DND-41 (cell line): ENCODE measurements at regions not wholly inside any gene's neighbourhood (a gene's known extent, or its start where the extent isn't known, plus 50 kb on each side); places are given as distances from the start of the nearest gene placed in this dataset.

Source experiments
- ATAC-seq: fragments of 200-7000 bp; cut with Tn5 transposase; 3 replicates; pipeline ENCODE4 v1.9.1; 2021; ENCODE audit warnings: low read depth; ENCODE audit not compliant: insufficient read depth
- DNase-seq: peaks from one replicate; pipeline ENCODE4 v3.0.0-alpha.2; 2020
- H2AFZ ChIP-seq: 2 replicates; pipeline ENCODE4 v1.6.0; 2012; ENCODE audit warnings: low read depth, low read length
- H3K27ac ChIP-seq: 2 replicates; pipeline ENCODE4 v1.5.1; 2012; ENCODE audit warnings: low read length, inconsistent platforms
- H3K27me3 ChIP-seq: fragments of 200-600 bp; sonication (generic); 2 replicates; pipeline ENCODE4 v1.6.0; 2012; ENCODE audit warnings: low read length, mild to moderate bottlenecking, inconsistent platforms; ENCODE audit not compliant: insufficient read depth, poor library complexity
- H3K36me3 ChIP-seq: 2 replicates; pipeline ENCODE4 v1.5.1; 2012; ENCODE audit warnings: low read length, inconsistent platforms; ENCODE audit not compliant: insufficient read depth
- H3K4me1 ChIP-seq: 2 replicates; pipeline ENCODE4 v1.5.1; 2012; ENCODE audit warnings: mild to moderate bottlenecking, low read length; ENCODE audit not compliant: insufficient read depth
- H3K4me2 ChIP-seq: 2 replicates; pipeline ENCODE4 v1.6.0; 2012; ENCODE audit warnings: mild to moderate bottlenecking, moderate library complexity, low read length, inconsistent platforms; ENCODE audit not compliant: insufficient read depth
- H3K4me3 ChIP-seq, 2 experiments: fragments of 200-600 bp in 1 of 2; shearing (Covaris generic) in 1 of 2; 2 replicates each; pipeline ENCODE4 v1.5.1; 2012 to 2016; ENCODE audit warnings: inconsistent platforms in 2 of 2, low read length in 2 of 2, mild to moderate bottlenecking in 2 of 2, low read depth in 1 of 2, moderate library complexity in 1 of 2
- H3K79me2 ChIP-seq: 2 replicates; pipeline ENCODE4 v1.6.0; 2012; ENCODE audit warnings: low read length, inconsistent platforms; ENCODE audit not compliant: insufficient read depth
- H3K9ac ChIP-seq: 2 replicates; pipeline ENCODE4 v1.6.0; 2012; ENCODE audit warnings: low read depth, mild to moderate bottlenecking, inconsistent platforms, low read length, moderate library complexity
- H3K9me3 ChIP-seq: 2 replicates; pipeline ENCODE4 v1.5.1; 2012; ENCODE audit warnings: low read length, moderate library complexity, mild to moderate bottlenecking, inconsistent platforms; ENCODE audit not compliant: insufficient read depth, severe bottlenecking
- H4K20me1 ChIP-seq: 2 replicates; pipeline ENCODE4 v1.6.0; 2012; ENCODE audit warnings: low read length; ENCODE audit not compliant: insufficient read depth
- CTCF ChIP-seq: IDR thresholded peaks from 2 replicates; pipeline ENCODE4 v1.5.1; 2012; ENCODE audit warnings: borderline replicate concordance, low read length, moderate library complexity, mild to moderate bottlenecking; ENCODE audit not compliant: poor library complexity, severe bottlenecking; ENCODE audit errors: extremely low read depth
- EZH2 ChIP-seq: IDR thresholded peaks from 3 replicates; pipeline ENCODE4 v1.6.1; 2012; ENCODE audit warnings: borderline replicate concordance, low read depth, mild to moderate bottlenecking, moderate library complexity, low read length, inconsistent platforms; ENCODE audit not compliant: severe bottlenecking

GRCh38 chr19:28501976-28502375 lies 711.0 kb downstream of the UQCRFS1 start:
- no peak overlapping the region for H3K4me3 ChIP-seq
- peak overlapping the region; percentile 66 for H2AFZ ChIP-seq
- no peaks in the 10 kb centered on the region for H3K79me2 ChIP-seq
- H3K9ac ChIP-seq, result peak overlapping the region; percentile 39
- TF ChIP-seq EZH2 (no peak), CTCF (no peak)
- H3K27me3 ChIP-seq, result no peaks in the 10 kb centered on the region
- DNase-seq (peak; percentile 74), ATAC-seq (peak; percentile 96)
- H4K20me1 ChIP-seq, result no peaks in the 10 kb centered on the region
- H3K27ac ChIP-seq, result peak overlapping the region; percentile 85
- peak overlapping the region; percentile 18; the same call in 1 of the 2 replicates for H3K4me2 ChIP-seq
- H3K36me3 ChIP-seq, result no peaks in the 10 kb centered on the region
- no peaks in the 10 kb centered on the region for H3K9me3 ChIP-seq
- peaks cover 48% of the 10 kb centered on the region for H3K4me1 ChIP-seq

- 0 out of 2 replicates have a peak overlapping the region, but pooled peaks have one; percentile 18 for H3K4me2 ChIP-seq
- TF ChIP-seq CTCF, result no peak
- no peak for TF ChIP-seq EZH2
- ATAC-seq, result peak; percentile 36; the same call in 1 of the 3 replicates
Measured at GRCh38 chr19:28500982-28501630, 711.8 kb downstream of the UQCRFS1 start.

GRCh38 chr19:28500296-28500695 lies 712.7 kb downstream of the UQCRFS1 start:
- Histone ChIP-seq H3K79me2 (no peaks in the 10 kb centered on the region), H4K20me1 (no peaks in the 10 kb centered on the region), H3K4me2 (0 out of 2 replicates have a peak overlapping the region, but pooled peaks have one; percentile 1), H3K27me3 (no peaks in the 10 kb centered on the region), H3K4me3 (no peak overlapping the region), H3K9ac (peak overlapping the region; percentile 39), H2AFZ (peak overlapping the region; percentile 66; the same call in 1 of the 2 replicates), H3K4me1 (peaks cover 50% of the 10 kb centered on the region), H3K9me3 (peaks cover 4% of the 10 kb centered on the region), H3K27ac (peak overlapping the region; percentile 85), H3K36me3 (no peaks in the 10 kb centered on the region)
- DNase-seq, result no peak
- no peak for ATAC-seq
- TF ChIP-seq CTCF (no peak), EZH2 (no peak)

More at GRCh38 chr19:28500982-28501630, 711.8 kb downstream of the UQCRFS1 start:
- Histone ChIP-seq H3K36me3 (no peaks in the 10 kb centered on the region), H3K9me3 (peaks cover 4% of the 10 kb centered on the region), H3K79me2 (no peaks in the 10 kb centered on the region), H4K20me1 (no peaks in the 10 kb centered on the region), H3K4me3 (no peak overlapping the region), H3K27ac (peak overlapping the region; percentile 85), H2AFZ (peak overlapping the region; percentile 66), H3K27me3 (no peaks in the 10 kb centered on the region), H3K4me1 (peaks cover 54% of the 10 kb centered on the region), H3K9ac (peak overlapping the region; percentile 39)
- peak; percentile 17 for DNase-seq
